ENCODE measurements at regions not wholly inside any gene's neighbourhood (a gene's known extent, or its start where the extent isn't known, plus 50 kb on each side); places are given as distances from the start of the nearest gene placed in this dataset.

GRCh38 chr20:6674831-6675230 is 92.7 kb upstream of the BMP2 start:
- ATAC-seq (ENCODE audit: low read depth) (no peak), DNase-seq (ENCODE audit: low spot score) (no peak)
- no peaks in the 10 kb centered on the region for H3K4me1 ChIP-seq (ENCODE audit: insufficient read depth, poor library complexity, severe bottlenecking)
- no peak overlapping the region for H3K4me3 ChIP-seq (ENCODE audit: severe bottlenecking)
- no peak overlapping the region for H3K27ac ChIP-seq (ENCODE audit: poor library complexity, severe bottlenecking)
- no peaks in the 10 kb centered on the region for H3K9me3 ChIP-seq (ENCODE audit: severe bottlenecking)
- no peaks in the 10 kb centered on the region for H3K27me3 ChIP-seq (ENCODE audit: insufficient read depth, poor library complexity, severe bottlenecking)
- no peak for TF ChIP-seq CTCF (IDR thresholded peaks at IDR 0.05; ENCODE audit: poor library complexity, severe bottlenecking)
- no peaks in the 10 kb centered on the region for H3K36me3 ChIP-seq (ENCODE audit: low read depth)

GRCh38 chr20:6673071-6673470 is 94.4 kb upstream of the BMP2 start:
- ATAC-seq (ENCODE audit: low read depth) (no peak), DNase-seq (ENCODE audit: low spot score) (no peak)
- no peak overlapping the region for H3K4me3 ChIP-seq (ENCODE audit: severe bottlenecking)
- H3K4me1 ChIP-seq (ENCODE audit: insufficient read depth, poor library complexity, severe bottlenecking): no peaks in the 10 kb centered on the region
- no peaks in the 10 kb centered on the region for H3K27me3 ChIP-seq (ENCODE audit: insufficient read depth, poor library complexity, severe bottlenecking)
- H3K36me3 ChIP-seq (ENCODE audit: low read depth): no peaks in the 10 kb centered on the region
- no peaks in the 10 kb centered on the region for H3K9me3 ChIP-seq (ENCODE audit: severe bottlenecking)
- TF ChIP-seq CTCF (IDR thresholded peaks at IDR 0.05; ENCODE audit: poor library complexity, severe bottlenecking): no peak
- no peak overlapping the region for H3K27ac ChIP-seq (ENCODE audit: poor library complexity, severe bottlenecking)

DNA sequence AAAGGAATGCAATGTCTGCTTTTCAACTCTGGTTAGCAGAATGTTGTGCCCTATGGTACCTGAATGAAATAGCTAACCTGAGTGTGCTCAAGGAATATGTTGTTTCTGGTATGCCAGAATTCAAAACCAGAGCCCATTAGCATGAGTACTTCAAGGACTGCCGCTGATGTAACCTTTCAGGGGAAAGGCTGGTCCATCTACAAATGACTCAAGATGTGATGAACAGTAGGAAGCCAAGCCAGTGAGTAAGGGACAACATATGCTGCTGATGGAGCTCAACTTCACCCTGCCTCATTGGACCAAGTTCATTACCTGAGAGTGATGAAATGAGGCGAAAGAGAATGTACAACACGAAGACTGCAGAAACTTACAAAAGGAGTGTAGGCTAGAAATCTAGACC is 95.7 kb upstream of the BMP2 start:
- Histone ChIP-seq H3K9me3 (ENCODE audit: severe bottlenecking) (no peaks in the 10 kb centered on the region), H3K4me3 (ENCODE audit: severe bottlenecking) (no peak overlapping the region), H3K4me1 (ENCODE audit: insufficient read depth, poor library complexity, severe bottlenecking) (no peaks in the 10 kb centered on the region), H3K27ac (ENCODE audit: poor library complexity, severe bottlenecking) (no peak overlapping the region), H3K36me3 (ENCODE audit: low read depth) (no peaks in the 10 kb centered on the region), H3K27me3 (ENCODE audit: insufficient read depth, poor library complexity, severe bottlenecking) (no peaks in the 10 kb centered on the region)
- DNase-seq (ENCODE audit: low spot score) (no peak), ATAC-seq (ENCODE audit: low read depth) (no peak)
- no peak for TF ChIP-seq CTCF (IDR thresholded peaks at IDR 0.05; ENCODE audit: poor library complexity, severe bottlenecking)

GRCh38 chr20:6668546-6668945 is 98.9 kb upstream of the BMP2 start:
- Histone ChIP-seq H3K4me3 (ENCODE audit: severe bottlenecking) (no peak overlapping the region), H3K4me1 (ENCODE audit: insufficient read depth, poor library complexity, severe bottlenecking) (peaks cover 1% of the 10 kb centered on the region), H3K27ac (ENCODE audit: poor library complexity, severe bottlenecking) (no peak overlapping the region), H3K27me3 (ENCODE audit: insufficient read depth, poor library complexity, severe bottlenecking) (no peaks in the 10 kb centered on the region), H3K36me3 (ENCODE audit: low read depth) (no peaks in the 10 kb centered on the region), H3K9me3 (ENCODE audit: severe bottlenecking) (no peaks in the 10 kb centered on the region)
- no peak for TF ChIP-seq CTCF (IDR thresholded peaks at IDR 0.05; ENCODE audit: poor library complexity, severe bottlenecking)
- no peak for DNase-seq (ENCODE audit: low spot score)
- ATAC-seq (ENCODE audit: low read depth): no peak

DNA sequence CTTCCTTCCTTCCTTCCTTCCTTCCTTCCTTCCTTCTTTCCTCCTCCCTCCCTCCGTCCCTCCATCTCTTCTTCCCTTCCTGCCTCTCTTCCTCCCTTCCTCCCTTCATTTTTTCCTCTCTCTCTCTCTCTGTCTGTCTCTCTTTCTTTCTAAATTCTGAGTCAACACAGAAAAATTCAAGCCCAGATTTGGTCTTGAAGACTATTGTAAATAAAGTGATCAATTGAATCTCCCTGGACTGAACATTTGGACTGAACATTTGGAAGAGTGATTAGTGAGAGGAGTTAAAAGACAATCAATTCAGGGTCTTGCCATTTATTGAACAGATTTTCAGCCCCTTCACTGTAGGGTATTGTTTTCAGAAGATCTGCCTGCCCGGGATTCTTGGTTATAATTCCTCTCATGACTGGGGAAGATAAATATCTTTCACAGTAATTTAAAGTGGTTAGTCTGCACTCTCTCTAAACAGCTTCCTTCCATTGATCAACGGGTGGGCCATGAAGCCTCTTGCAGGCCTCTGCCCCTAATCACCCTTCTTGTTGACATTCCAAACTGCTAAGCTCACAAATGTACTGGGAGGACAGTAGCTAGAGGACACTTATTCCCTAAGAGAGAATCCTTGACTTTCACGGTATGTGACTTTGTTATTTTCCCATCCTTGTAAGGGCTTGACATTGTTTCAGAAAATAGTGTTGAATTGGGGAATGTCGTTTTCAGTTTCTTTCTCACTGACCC is 101.7 kb upstream of the BMP2 start:
- ATAC-seq (ENCODE audit: low read depth): no peak
- no peaks in the 10 kb centered on the region for H3K36me3 ChIP-seq (ENCODE audit: low read depth)
- no peaks in the 10 kb centered on the region for H3K9me3 ChIP-seq (ENCODE audit: severe bottlenecking)
- no peak for TF ChIP-seq CTCF (IDR thresholded peaks at IDR 0.05; ENCODE audit: poor library complexity, severe bottlenecking)
- H3K4me3 ChIP-seq (ENCODE audit: severe bottlenecking): no peak overlapping the region
- H3K27ac ChIP-seq (ENCODE audit: poor library complexity, severe bottlenecking): no peak overlapping the region
- H3K27me3 ChIP-seq (ENCODE audit: insufficient read depth, poor library complexity, severe bottlenecking): no peaks in the 10 kb centered on the region
- peaks cover 9% of the 10 kb centered on the region for H3K4me1 ChIP-seq (ENCODE audit: insufficient read depth, poor library complexity, severe bottlenecking)
- DNase-seq (ENCODE audit: low spot score): no peak

All from RWPE2 (cell line).